Central memory CD8-positive, alpha-beta T cell (primary cell): ENCODE measurements at regions not wholly inside any gene's neighbourhood (a gene's known extent, or its start where the extent isn't known, plus 50 kb on each side); places are given as distances from the start of the nearest gene placed in this dataset.

ENCODE experiments used
- ATAC-seq: fragments of 150-1000 bp; cut with Tn5 transposase; replicated peaks from 2 replicates; pipeline ENCODE4 v1.10.0; 2022; ENCODE audit warnings: mild to moderate bottlenecking, moderate FRiP score, moderate number of reproducible peaks; ENCODE audit not compliant: poor library complexity, severe bottlenecking; ENCODE audit errors: extremely low read depth
- DNase-seq, 2 donors: peaks; one replicate each; pipeline ENCODE4 v3.0.0; 2021; ENCODE audit warnings: low spot score in 2 of 2
- H3K27ac Mint-ChIP-seq: one replicate; pipeline ENCODE4 v1.8.0; 2022; ENCODE audit warnings: low read depth, mild to moderate bottlenecking, moderate library complexity, mixed read lengths
- H3K27me3 Mint-ChIP-seq: one replicate; pipeline ENCODE4 v1.8.0; 2022; ENCODE audit warnings: mixed read lengths
- H3K36me3 Mint-ChIP-seq: one replicate; pipeline ENCODE4 v1.8.0; 2022; ENCODE audit warnings: mild to moderate bottlenecking, moderate library complexity, mixed read lengths; ENCODE audit not compliant: insufficient read depth
- H3K4me1 Mint-ChIP-seq: one replicate; pipeline ENCODE4 v1.8.0; 2022; ENCODE audit warnings: mixed read lengths
- H3K4me3 Mint-ChIP-seq: one replicate; pipeline ENCODE4 v1.8.0; 2022; ENCODE audit warnings: mild to moderate bottlenecking, moderate library complexity, mixed read lengths
- H3K9me3 Mint-ChIP-seq: one replicate; pipeline ENCODE4 v1.8.0; 2022; ENCODE audit warnings: mixed read lengths

GRCh38 chr15:29386523-29386922, 116.9 kb upstream of the NSMCE3 start:
- H3K4me3 Mint-ChIP-seq, result no peak overlapping the region
- no peaks in the 10 kb centered on the region for H3K36me3 Mint-ChIP-seq
- peaks cover 49% of the 10 kb centered on the region for H3K27me3 Mint-ChIP-seq
- DNase-seq, result no peak
- H3K9me3 Mint-ChIP-seq, result no peaks in the 10 kb centered on the region
- no peaks in the 10 kb centered on the region for H3K4me1 Mint-ChIP-seq
- ATAC-seq, result no peak
- no peak overlapping the region for H3K27ac Mint-ChIP-seq

GRCh38 chr15:29383367-29383766, 113.7 kb upstream of the NSMCE3 start:
- Mint-ChIP-seq H3K27ac (no peak overlapping the region), H3K36me3 (no peaks in the 10 kb centered on the region), H3K9me3 (no peaks in the 10 kb centered on the region), H3K4me3 (no peak overlapping the region), H3K4me1 (no peaks in the 10 kb centered on the region), H3K27me3 (peaks cover 49% of the 10 kb centered on the region)
- ATAC-seq, result no peak
- no peak for DNase-seq

GRCh38 chr15:29382862-29383261, 113.2 kb upstream of the NSMCE3 start:
- Mint-ChIP-seq H3K36me3 (no peaks in the 10 kb centered on the region), H3K4me3 (no peak overlapping the region), H3K4me1 (no peaks in the 10 kb centered on the region), H3K9me3 (no peaks in the 10 kb centered on the region), H3K27ac (no peak overlapping the region), H3K27me3 (peaks cover 49% of the 10 kb centered on the region)
- no peak for ATAC-seq
- DNase-seq, result no peak

DNA sequence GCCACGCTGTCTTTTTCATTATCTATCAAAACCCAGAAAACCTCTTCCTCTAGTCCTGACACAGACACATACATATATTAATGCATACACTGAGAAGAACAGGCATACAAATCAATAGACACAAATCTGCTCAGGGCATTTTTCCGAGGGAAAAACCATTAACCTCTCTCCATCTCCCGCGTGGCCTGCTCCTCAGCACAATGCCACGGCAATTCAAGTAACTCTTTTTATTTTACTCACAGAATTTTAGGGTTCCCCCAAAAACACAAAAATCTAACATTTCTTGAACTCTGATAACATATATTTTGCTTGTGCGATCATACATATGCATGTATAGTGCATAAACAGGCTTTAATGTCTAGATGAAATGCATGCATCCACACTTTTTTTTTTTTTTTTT, 110.8 kb upstream of the NSMCE3 start:
- Mint-ChIP-seq H3K36me3 (no peaks in the 10 kb centered on the region), H3K4me3 (no peak overlapping the region), H3K4me1 (no peaks in the 10 kb centered on the region), H3K27me3 (peaks cover 55% of the 10 kb centered on the region), H3K27ac (no peak overlapping the region), H3K9me3 (no peaks in the 10 kb centered on the region)
- no peak for DNase-seq
- ATAC-seq, result no peak

DNA sequence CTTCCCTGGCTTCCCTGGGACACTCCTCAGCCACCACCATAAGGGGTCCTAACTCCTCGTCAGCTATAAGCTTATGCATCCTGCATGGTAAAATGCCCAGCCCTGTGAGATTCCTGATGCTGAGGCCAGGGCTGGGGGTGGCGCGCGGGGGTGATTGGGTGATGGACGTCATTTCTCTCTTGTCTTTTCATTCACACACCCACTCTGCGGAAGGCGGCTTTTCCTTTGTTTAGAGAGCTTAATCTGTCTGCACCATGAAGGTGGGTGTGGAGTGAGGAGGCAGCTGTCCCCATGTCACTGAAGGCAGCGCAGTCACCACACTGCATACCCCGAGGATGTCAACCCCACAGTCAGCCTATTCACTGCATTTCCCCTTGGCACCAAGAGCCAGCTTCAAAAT, 110.0 kb upstream of the NSMCE3 start:
- no peaks in the 10 kb centered on the region for H3K4me1 Mint-ChIP-seq
- H3K36me3 Mint-ChIP-seq, result no peaks in the 10 kb centered on the region
- H3K27ac Mint-ChIP-seq, result no peak overlapping the region
- no peaks in the 10 kb centered on the region for H3K9me3 Mint-ChIP-seq
- H3K27me3 Mint-ChIP-seq, result peaks cover 55% of the 10 kb centered on the region
- ATAC-seq (no peak), DNase-seq (no peak)
- H3K4me3 Mint-ChIP-seq, result no peak overlapping the region

- Mint-ChIP-seq H3K36me3 (no peaks in the 10 kb centered on the region), H3K27me3 (peaks cover 38% of the 10 kb centered on the region), H3K4me3 (no peak overlapping the region), H3K27ac (no peak overlapping the region), H3K9me3 (no peaks in the 10 kb centered on the region), H3K4me1 (no peaks in the 10 kb centered on the region)
- ATAC-seq, result no peak
- DNase-seq, result no peak
Measured at GRCh38 chr15:29377161-29377560, 107.5 kb upstream of the NSMCE3 start.

GRCh38 chr15:29376590-29376989, 107.0 kb upstream of the NSMCE3 start:
- Mint-ChIP-seq H3K27ac (no peak overlapping the region), H3K27me3 (peaks cover 36% of the 10 kb centered on the region), H3K9me3 (no peaks in the 10 kb centered on the region), H3K36me3 (no peaks in the 10 kb centered on the region), H3K4me3 (no peak overlapping the region), H3K4me1 (no peaks in the 10 kb centered on the region)
- ATAC-seq (no peak), DNase-seq (no peak)

GRCh38 chr15:29369261-29369660, 99.6 kb upstream of the NSMCE3 start:
- H3K4me1 Mint-ChIP-seq, result no peaks in the 10 kb centered on the region
- H3K4me3 Mint-ChIP-seq, result no peak overlapping the region
- H3K9me3 Mint-ChIP-seq, result peaks cover 14% of the 10 kb centered on the region
- H3K36me3 Mint-ChIP-seq, result peaks cover 3% of the 10 kb centered on the region
- DNase-seq (no peak), ATAC-seq (no peak)
- H3K27me3 Mint-ChIP-seq, result peaks cover 47% of the 10 kb centered on the region
- H3K27ac Mint-ChIP-seq, result no peak overlapping the region

DNA sequence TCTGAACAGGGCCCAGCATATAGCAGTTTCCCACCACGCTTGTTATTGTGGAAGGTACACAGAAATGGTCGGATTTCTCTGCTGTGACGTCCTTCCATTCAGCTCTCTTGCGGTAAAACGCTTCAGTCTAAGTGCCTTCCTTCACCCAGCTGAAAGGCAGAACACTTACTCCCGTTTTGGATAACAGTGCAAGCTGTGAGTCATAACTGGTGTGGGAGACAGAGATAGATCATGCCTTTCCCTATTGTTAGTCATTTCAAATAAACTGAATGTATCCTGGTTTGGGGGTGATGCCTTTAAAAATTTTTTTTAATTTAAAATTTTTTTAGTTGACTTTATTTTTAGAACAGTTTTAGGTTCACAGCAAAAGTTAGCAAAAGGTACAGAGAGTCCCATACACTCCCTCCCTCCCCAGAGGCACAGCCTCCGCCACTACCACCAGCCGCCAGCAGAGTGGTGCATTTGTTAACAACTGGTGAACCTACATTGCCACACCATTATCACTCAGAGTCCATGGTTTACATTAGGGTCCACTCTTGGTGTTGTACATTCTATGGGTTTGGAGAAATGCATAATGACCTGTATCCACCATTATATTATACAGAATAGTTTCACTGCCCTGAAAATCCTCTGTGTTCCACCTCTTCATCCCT, 94.9 kb upstream of the NSMCE3 start:
- no peak for DNase-seq
- H3K4me1 Mint-ChIP-seq, result no peaks in the 10 kb centered on the region
- no peak for ATAC-seq
- H3K9me3 Mint-ChIP-seq, result peaks cover 14% of the 10 kb centered on the region
- no peak overlapping the region for H3K27ac Mint-ChIP-seq
- H3K27me3 Mint-ChIP-seq, result peaks cover 43% of the 10 kb centered on the region
- H3K4me3 Mint-ChIP-seq, result no peak overlapping the region
- H3K36me3 Mint-ChIP-seq, result no peaks in the 10 kb centered on the region

DNA sequence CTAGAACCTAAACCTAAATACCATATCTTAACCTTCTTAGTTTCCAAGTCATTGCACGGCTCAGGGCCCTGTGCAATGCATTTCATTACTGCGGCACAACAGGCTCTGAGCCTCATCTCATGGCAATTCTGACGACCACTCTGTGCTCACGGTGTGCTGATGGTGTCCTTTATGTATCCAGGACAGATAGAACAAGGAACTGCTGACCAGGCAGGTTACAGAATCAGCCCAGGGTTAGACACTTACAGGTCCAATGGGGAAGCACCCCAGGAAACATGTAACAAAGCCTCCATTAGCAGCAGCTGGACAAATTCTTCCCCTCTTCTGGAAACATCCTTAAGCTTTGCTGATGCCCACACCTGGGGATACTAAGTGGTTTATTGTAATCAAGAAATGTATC, 91.9 kb upstream of the NSMCE3 start:
- no peak for ATAC-seq
- H3K4me3 Mint-ChIP-seq, result no peak overlapping the region
- no peak overlapping the region for H3K27ac Mint-ChIP-seq
- DNase-seq, result no peak
- H3K27me3 Mint-ChIP-seq, result peaks cover 17% of the 10 kb centered on the region
- no peaks in the 10 kb centered on the region for H3K4me1 Mint-ChIP-seq
- H3K9me3 Mint-ChIP-seq, result no peaks in the 10 kb centered on the region
- H3K36me3 Mint-ChIP-seq, result no peaks in the 10 kb centered on the region

DNA sequence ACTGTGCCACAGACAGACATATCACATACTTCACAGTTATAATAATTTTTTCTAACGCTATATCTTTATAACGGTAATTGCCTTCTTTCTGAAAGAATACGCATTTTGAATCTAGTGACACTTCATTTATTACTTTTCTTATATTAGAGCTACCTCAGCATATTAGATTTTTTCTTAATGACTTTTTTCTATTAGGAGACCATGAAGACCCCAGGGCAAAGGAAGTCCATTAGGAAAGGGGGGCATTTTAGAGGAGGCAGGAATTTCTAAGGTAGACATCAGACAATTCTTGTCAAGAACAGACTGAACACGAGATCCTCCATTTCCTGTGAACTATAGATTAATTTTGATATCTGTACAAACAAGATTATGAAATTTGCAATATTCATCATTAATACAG, 90.5 kb upstream of the NSMCE3 start:
- H3K4me1 Mint-ChIP-seq, result no peaks in the 10 kb centered on the region
- DNase-seq (no peak), ATAC-seq (no peak)
- H3K27ac Mint-ChIP-seq, result no peak overlapping the region
- H3K27me3 Mint-ChIP-seq, result peaks cover 16% of the 10 kb centered on the region
- no peaks in the 10 kb centered on the region for H3K36me3 Mint-ChIP-seq
- H3K9me3 Mint-ChIP-seq, result no peaks in the 10 kb centered on the region
- no peak overlapping the region for H3K4me3 Mint-ChIP-seq

- Mint-ChIP-seq H3K36me3 (no peaks in the 10 kb centered on the region), H3K9me3 (no peaks in the 10 kb centered on the region), H3K4me3 (no peak overlapping the region), H3K4me1 (no peaks in the 10 kb centered on the region), H3K27me3 (peaks cover 31% of the 10 kb centered on the region), H3K27ac (no peak overlapping the region)
- no peak for ATAC-seq
- no peak for DNase-seq
Measured at GRCh38 chr15:29356786-29357185, 87.2 kb upstream of the NSMCE3 start.

GRCh38 chr15:29355477-29355876, 85.9 kb upstream of the NSMCE3 start:
- Mint-ChIP-seq H3K9me3 (no peaks in the 10 kb centered on the region), H3K27me3 (peaks cover 31% of the 10 kb centered on the region), H3K27ac (no peak overlapping the region), H3K4me1 (no peaks in the 10 kb centered on the region), H3K36me3 (no peaks in the 10 kb centered on the region), H3K4me3 (no peak overlapping the region)
- no peak for ATAC-seq
- no peak for DNase-seq

DNA sequence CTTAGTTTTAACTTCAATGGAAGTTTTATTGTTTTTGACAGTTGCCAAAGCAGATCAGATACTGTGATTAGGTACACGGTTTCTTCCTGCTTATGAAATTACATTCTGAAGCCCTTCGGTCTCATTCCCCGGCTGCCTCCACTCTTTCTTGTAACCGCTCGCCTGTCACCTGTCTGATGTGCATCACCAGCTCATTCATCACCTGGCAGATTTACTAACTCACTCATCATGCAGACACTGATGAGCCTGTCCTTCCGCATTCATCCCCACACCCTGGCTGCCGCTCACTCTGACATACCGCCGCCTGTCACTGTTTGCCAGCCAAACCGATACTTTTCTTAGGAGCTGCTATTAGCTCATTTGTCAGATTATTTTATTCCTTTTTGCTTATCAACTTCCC, 82.8 kb upstream of the NSMCE3 start:
- Mint-ChIP-seq H3K4me1 (no peaks in the 10 kb centered on the region), H3K36me3 (no peaks in the 10 kb centered on the region), H3K9me3 (no peaks in the 10 kb centered on the region), H3K4me3 (no peak overlapping the region), H3K27me3 (peaks cover 43% of the 10 kb centered on the region), H3K27ac (no peak overlapping the region)
- ATAC-seq (no peak), DNase-seq (no peak)
